H7 (cell line): ENCODE measurements at regions not wholly inside any gene's neighbourhood (a gene's known extent, or its start where the extent isn't known, plus 50 kb on each side); places are given as distances from the start of the nearest gene placed in this dataset.
A peak's percentile ranks its signal among the peaks of the same experiment; 100 is the strongest.

ENCODE experiments used
- DNase-seq: peaks from one replicate; pipeline ENCODE4 v3.0.0; 2012
- H3K27me3 ChIP-seq: 2 replicates; pipeline ENCODE4 v1.6.0; 2011; ENCODE audit warnings: mild to moderate bottlenecking, low read length; ENCODE audit not compliant: control insufficient read depth, insufficient read depth
- H3K36me3 ChIP-seq: replicated peaks from 2 replicates; pipeline ENCODE4 v1.5.1; 2011; ENCODE audit warnings: low read length; ENCODE audit not compliant: control insufficient read depth, insufficient read depth
- H3K4me3 ChIP-seq: 2 replicates; pipeline ENCODE4 v1.5.1; 2011; ENCODE audit warnings: low read depth, mild to moderate bottlenecking, control low read depth, low read length, moderate library complexity; ENCODE audit not compliant: insufficient read depth

DNA sequence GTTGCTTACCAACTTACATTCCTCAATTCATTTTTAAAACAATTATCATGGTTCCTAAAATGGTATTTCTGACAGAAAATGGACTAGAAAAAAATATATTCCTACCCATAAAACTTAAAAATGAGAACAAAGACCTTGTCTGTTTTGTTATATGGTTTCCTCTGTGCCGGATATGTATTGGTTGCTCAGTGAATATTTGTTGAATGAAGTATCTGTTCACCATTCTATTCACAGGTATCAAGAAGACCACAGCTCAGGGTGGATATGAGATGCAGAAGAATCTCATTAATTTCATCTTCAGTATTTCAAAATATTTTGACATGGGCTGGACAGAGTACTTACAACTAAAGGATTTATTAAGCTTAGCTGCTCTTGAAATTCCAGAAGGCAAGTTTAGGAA is 58.1 kb downstream of the TUSC7 start:
- Histone ChIP-seq H3K36me3 (no peaks in the 10 kb centered on the region), H3K27me3 (no peaks in the 10 kb centered on the region), H3K4me3 (no peak overlapping the region)
- no peak for DNase-seq

DNA sequence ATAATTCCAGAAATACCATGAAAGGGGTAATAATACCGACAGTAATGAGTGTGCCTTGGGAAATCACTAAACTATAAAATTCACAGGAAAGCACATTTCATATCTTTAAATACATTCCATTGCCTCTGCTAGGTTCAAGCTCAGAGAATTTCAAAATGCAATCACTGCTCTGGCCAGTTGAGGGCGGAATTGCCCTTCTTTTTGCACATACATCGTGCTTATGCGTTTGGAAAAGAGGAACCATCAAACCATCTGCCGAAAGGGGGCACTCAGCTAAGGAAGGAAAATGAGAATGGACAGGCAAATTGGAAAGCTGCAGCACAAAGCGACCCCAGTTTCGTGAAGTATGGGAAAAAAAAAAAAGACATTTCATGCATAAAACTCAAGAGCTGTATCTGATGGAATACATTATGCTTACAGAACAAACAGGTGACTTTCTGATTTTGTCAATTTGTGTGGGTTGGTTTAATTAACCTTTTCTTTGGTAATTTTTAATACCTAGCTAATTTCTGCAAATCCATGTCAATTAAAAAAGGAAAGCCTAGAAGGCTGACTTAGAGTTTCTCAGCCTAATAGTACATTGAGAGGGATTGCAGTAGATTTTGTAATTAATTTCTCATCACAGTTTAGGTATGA is 61.4 kb downstream of the TUSC7 start:
- Histone ChIP-seq H3K4me3 (no peak overlapping the region), H3K27me3 (no peaks in the 10 kb centered on the region), H3K36me3 (no peaks in the 10 kb centered on the region)
- peak; percentile 16 for DNase-seq

DNA sequence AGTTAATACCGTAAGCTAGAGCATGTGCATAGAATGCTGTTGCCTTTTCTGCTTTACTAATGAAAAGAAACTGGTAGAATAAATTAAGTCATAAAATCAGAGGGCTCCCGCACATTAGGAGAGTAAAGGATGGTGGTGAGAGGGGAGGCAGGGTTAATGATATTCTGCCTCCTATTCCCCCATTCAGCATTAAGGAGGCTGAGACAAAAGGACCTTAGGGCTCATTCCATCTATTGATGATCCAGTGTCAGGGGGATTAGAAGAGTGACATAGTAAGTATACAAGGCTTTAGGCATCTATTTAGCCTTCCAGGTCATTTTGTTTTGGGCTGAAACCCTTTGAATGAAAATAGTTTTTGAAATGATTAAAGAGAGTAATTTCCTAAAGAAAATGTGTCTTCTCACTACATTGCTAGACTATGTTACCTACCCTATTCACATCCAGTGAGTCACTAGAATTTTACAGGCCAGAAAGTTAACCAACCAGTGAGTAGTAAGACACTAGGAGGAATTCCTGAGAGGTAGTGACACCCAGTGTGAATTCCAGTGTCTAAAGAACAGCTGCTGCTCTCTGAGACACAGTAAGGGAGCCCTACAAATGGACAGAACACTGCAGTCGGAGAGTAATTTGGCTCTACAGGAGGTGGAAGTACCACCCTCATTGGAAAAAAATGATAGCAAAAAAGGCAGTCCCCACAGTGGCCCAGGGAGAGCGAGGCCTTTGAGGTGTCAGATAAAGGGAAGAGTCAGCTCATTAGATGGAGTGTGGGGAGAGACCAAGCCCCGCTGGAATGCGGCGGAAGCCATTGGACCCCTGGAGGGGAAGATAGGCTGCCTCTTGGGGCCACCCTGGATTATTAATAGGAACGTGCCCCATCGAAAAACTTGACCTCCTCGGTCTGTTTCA is 67.6 kb downstream of the TUSC7 start:
- H3K27me3 ChIP-seq = no peaks in the 10 kb centered on the region
- no peak overlapping the region for H3K4me3 ChIP-seq
- no peaks in the 10 kb centered on the region for H3K36me3 ChIP-seq
- DNase-seq = no peak

DNA sequence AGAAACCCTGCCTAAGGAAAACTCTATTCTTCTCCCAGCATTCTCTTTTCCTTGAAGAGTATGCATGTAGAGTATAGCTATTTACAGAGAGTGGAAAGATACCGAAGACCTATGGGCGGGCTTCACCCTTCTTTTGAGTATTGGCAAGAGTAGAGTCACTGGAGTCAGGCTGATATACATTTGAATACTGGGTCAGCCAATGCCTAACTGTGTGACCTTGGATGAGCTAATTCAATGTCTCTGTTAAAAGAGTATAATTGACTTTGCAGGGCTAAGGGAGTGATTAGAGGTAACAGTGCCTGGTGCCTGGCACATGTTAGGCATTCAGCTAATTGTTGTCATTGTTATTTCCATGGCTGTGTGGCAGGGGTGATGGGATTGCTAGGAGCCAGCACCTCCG is 75.6 kb downstream of the TUSC7 start:
- H3K4me3 ChIP-seq = no peak overlapping the region
- no peaks in the 10 kb centered on the region for H3K36me3 ChIP-seq
- H3K27me3 ChIP-seq = no peaks in the 10 kb centered on the region
- DNase-seq = no peak

DNA sequence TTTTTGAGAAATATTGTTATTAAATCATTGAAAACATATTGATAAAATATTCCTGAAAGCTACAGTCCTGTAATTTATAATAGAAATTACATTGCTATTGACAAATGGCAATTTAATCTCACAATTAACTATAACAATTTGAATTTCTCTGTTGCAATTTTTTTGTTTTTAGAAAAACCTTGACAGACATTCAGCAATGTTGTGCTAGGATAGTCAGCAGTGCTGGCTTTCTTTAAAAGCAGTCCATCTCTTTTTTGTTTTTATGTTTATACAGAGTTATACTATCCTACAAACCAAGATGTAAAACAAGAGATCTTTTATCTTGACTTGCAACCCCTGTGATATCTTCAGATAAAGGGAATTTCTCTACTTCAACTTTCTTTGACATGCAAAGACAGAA is 93.1 kb downstream of the TUSC7 start:
- no peak overlapping the region for H3K4me3 ChIP-seq
- DNase-seq = no peak
- H3K27me3 ChIP-seq = no peaks in the 10 kb centered on the region
- no peaks in the 10 kb centered on the region for H3K36me3 ChIP-seq

DNA sequence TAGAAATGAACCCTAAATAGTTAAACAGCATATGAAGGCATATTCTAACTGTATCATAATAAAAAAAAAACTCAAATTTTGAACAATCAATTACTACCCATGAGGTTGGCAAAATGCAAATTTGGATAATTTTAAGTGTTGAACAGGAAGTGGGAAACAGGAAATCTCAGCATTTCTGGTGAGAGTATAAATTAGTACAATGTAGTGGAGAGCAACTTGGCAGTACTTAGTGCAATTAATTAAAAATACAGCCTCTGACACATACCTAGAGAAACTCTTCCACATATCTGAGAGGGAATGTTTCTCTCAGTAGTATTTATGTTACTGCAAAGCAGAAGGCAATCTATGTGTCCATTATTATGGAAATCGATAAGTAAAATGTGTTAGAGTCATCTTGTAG is 96.8 kb downstream of the TUSC7 start:
- no peak for DNase-seq
- no peaks in the 10 kb centered on the region for H3K27me3 ChIP-seq
- no peak overlapping the region for H3K4me3 ChIP-seq
- H3K36me3 ChIP-seq = no peaks in the 10 kb centered on the region

DNA sequence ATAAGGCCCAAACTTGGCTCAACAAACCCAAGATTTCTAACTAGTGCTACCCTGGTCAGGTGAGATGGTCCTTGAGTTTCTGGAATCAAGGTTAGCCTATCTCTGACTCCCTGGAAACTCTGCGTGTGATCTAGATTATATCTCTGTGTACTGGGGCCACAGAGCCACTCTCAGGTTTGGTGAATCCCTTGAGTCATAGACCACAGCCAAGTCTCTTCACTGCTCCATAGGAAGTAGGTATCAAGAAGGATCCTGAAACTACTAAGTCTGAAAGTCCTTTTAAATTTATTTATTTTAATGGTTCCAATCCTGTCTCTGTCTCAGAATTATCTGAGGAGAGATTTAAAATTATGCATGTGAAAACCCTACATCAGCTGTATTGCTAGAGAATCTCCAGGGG is 99.1 kb downstream of the TUSC7 start:
- no peak overlapping the region for H3K4me3 ChIP-seq
- no peak for DNase-seq
- no peaks in the 10 kb centered on the region for H3K27me3 ChIP-seq
- no peaks in the 10 kb centered on the region for H3K36me3 ChIP-seq

DNA sequence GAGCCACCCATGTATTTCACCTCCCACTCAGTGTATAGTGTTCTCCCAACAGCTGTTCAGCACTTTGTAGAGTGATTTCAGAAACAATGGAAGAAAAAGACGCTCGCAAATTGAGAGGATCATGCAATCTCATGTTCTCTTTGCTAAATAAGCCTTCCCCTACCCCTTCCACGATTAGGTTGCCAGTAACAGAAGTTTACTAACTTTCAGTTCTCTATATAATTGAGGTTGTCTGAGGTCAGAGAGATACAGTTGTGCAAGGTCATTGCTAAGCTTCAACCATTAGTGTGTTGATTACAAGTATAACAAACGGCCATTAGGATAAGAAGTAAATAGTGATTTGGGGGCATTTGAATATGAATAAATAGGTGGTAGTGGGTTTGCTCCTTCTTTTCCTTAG is 99.6 kb downstream of the TUSC7 start:
- Histone ChIP-seq H3K36me3 (no peaks in the 10 kb centered on the region), H3K27me3 (no peaks in the 10 kb centered on the region), H3K4me3 (no peak overlapping the region)
- DNase-seq = no peak

DNA sequence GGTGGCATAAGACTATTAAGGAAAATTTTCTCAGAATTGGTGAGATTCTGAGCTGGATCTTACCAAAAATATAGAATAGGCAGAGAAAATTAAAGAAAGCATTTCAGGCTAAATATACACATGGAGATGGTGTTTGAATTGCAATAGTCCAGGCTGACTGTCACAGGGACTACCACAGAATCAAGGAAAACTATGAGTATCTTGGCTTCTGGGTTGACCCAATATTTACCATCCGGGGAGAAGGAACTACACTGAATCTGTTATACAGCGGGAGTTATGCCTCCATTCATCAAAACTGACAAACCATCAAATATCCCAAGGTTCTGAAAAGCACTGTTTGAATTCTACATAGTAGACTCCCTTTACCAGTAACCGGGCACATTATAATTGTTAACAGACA is 102.2 kb downstream of the TUSC7 start:
- H3K27me3 ChIP-seq = no peaks in the 10 kb centered on the region
- no peak overlapping the region for H3K4me3 ChIP-seq
- H3K36me3 ChIP-seq = no peaks in the 10 kb centered on the region
- no peak for DNase-seq

DNA sequence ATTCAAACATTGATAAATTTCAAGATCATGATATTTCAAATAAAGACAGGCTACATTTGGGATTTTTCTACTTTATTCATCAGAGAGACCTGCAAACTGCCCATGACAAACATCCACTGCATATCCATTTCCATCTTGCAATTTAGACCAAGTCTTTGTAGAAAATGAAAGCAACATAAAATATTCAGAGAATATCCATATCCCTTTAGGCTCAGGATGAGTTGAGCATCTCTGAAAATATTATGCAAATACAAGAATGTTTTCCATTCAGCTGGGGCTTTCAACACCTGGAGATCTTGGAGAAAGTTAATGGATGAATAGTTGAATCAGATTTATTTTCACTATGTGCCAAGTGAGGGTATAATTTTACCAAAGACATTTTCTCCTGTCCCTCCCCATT is 103.4 kb downstream of the TUSC7 start:
- no peak for DNase-seq
- no peak overlapping the region for H3K4me3 ChIP-seq
- H3K27me3 ChIP-seq = no peaks in the 10 kb centered on the region
- H3K36me3 ChIP-seq = no peaks in the 10 kb centered on the region

DNA sequence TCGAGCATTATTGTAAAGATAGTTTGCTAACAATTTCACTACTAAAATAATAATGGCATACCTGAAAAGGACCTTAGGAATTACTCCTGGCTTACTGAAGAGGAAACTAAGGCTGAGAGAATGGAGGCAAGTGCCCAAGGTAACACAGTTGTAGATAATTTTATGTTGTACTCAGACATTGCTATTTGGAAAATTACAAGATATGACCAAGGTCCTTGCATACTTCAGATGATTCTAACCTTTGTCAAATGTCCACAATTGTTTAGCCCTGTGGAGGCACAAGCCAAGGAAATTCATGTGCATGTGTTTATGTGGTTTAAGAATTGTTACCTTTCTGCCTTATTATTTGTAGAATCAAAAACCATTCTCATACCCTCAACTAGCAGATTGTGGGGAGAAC is 105.7 kb downstream of the TUSC7 start:
- no peak overlapping the region for H3K4me3 ChIP-seq
- H3K27me3 ChIP-seq = no peaks in the 10 kb centered on the region
- no peaks in the 10 kb centered on the region for H3K36me3 ChIP-seq
- no peak for DNase-seq

DNA sequence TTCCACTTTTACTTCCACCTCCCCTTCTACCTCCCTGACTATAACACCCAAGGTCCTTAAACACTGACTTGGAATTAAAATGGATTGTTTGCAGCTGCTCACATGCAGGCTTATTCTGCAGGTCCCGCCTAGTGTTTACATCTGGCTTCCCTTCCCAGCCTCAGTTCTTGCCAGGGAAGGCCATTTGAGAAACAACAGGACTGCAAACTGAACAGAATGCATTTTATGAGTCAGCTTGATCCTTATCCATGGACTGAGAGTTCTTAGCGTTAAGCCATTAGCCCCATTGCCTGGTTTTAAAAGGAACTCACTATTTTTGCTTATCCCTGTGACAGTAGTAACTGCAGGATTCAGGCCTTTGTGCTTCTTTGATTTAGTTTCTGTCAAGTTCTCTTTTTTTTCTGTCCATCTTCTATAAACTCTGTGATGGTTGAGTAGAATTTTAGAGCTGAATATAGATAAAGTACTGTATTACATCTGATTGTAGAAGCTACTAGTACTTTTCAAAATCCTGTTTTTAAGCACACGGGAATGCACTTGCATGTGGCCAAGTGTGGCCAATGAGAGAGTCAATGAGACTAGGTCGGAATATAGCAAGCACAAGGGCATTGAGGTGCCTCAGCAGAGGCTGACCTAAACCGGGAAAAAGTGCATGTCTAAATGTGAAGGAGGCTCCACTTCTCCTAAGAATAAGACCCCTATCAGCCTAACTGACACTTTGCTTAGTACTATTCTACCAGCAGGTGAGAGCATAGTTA is 106.4 kb downstream of the TUSC7 start:
- Histone ChIP-seq H3K4me3 (no peak overlapping the region), H3K27me3 (no peaks in the 10 kb centered on the region), H3K36me3 (no peaks in the 10 kb centered on the region)
- no peak for DNase-seq

DNA sequence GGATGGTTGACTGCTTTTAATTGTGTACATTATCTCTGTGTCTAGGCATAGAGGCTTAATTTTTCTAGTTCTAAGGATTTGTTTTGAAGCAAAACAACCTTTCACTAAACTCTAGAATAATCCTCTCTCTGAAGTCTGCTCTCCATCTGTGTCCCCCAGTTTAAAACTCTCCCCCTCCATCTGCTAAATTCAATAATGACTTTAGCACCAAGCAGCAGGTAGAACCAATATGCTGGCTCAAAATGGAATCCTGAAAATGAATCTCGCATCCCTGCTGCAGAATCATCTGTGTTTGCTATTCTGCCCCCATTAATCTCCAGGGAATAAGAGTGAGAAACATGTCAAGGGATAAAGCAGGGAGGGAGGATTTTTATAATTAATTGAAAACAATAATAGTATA is 111.8 kb downstream of the TUSC7 start:
- Histone ChIP-seq H3K4me3 (no peak overlapping the region), H3K36me3 (no peaks in the 10 kb centered on the region), H3K27me3 (no peaks in the 10 kb centered on the region)
- no peak for DNase-seq

DNA sequence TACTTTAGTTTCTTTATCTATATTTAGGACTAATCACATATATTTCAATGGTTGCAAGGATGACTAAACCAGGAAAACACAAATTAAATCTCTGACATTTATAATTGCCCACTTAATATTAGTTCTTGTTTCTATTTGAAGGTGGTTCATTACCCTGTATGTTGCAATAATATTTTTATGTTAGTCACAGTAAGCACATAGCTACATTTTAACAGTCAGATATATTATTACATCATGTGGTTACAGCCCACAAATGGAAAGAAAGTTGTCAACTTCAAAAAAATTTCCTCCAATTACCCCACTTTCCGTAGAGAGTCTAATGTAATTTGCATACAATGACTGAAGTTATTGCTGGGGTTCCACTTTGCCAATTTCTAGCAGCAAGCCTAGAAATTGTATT is 114.6 kb downstream of the TUSC7 start:
- Histone ChIP-seq H3K4me3 (no peak overlapping the region), H3K36me3 (no peaks in the 10 kb centered on the region), H3K27me3 (no peaks in the 10 kb centered on the region)
- DNase-seq = no peak

DNA sequence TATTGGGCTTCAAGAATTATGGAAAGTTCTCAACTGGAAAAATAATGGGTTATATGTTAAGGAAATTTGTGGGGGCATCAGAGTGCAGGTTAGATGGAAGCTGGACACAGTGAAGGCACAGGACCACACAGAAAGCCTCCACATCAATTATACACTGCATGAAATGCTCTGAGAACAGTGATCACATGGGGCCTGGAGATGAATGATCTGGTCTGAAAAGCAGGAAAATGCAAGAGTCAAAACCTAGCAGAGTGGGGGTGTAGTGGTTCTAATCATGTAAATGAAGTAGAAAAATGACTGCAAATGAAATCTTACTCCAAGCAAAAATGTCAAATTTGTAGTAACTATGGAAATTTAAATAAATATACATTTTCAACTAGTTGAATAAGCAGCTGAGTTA is 123.6 kb downstream of the TUSC7 start:
- Histone ChIP-seq H3K27me3 (no peaks in the 10 kb centered on the region), H3K4me3 (no peak overlapping the region), H3K36me3 (no peaks in the 10 kb centered on the region)
- DNase-seq = no peak
